HG03095 (cell line): ENCODE measurements at regions not wholly inside any gene's neighbourhood (a gene's known extent, or its start where the extent isn't known, plus 50 kb on each side); places are given as distances from the start of the nearest gene placed in this dataset.
"Not testable (repeated sequence)": the region's sequence is repeated elsewhere in the genome, so short reads cannot be mapped to it uniquely, and the experiment has no call there.

Experiments used
- ATAC-seq: cut with Tn5 transposase; IDR thresholded peaks from one replicate; pipeline ENCODE4 v1.9.1; 2021; ENCODE audit warnings: moderate library complexity; ENCODE audit not compliant: unreplicated experiment

DNA sequence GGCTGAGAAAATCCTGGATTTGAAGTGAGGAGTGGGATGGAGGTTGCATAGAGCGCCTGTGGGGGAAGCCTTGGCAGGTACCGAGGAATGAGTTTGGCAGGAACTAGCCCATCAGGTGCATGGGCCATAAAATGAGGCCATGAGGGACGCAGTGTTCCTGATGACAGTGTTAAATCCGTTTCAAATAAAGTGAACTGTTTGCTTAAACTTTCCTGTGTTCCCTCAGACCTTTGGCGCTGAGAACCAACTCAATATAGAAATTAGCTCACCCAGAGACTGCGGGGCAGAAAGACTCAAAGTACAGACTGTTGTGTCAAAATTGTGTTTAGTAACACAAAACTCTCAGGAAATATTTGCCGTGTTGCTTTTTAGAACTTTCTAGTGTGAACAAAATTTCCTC lies 250.0 kb upstream of the NR3C2 start:
- ATAC-seq = no peak

DNA sequence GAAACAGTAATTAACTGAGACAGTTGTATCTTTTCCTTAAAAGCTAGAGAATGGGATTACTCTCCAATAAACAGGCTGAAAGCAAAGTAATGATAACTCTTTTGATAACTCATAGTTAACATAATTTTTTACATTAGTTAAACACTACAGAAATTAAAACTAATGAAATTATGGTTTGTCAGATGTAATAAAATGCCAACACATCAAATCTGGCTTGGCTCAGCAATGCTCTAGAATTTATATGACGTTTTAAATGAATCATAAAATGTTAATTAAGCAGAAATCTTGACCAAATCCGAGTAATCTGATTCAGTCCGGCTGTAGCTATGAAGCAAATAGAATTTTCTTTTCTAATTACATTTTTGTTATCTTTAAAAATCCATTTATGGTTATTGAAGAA lies 244.2 kb upstream of the NR3C2 start:
- no peak for ATAC-seq

DNA sequence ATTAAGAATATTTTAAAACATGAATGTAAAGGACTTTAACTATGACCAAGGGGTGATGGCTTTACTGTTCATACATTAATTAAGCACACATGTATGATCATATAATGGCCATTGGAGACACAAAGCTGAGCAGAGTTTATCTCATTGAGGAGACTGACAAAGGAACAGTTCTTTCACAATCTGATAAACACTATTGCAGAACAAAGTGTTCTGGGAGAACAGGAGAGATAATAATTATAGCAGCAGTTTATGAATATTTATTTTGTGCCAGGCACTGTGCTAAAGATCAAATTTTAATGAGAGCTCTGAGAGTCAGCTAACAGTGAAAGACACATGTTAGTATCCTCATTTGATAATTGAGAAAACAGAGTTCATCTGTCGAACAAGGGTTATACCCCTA lies 242.4 kb upstream of the NR3C2 start:
- no peak for ATAC-seq

DNA sequence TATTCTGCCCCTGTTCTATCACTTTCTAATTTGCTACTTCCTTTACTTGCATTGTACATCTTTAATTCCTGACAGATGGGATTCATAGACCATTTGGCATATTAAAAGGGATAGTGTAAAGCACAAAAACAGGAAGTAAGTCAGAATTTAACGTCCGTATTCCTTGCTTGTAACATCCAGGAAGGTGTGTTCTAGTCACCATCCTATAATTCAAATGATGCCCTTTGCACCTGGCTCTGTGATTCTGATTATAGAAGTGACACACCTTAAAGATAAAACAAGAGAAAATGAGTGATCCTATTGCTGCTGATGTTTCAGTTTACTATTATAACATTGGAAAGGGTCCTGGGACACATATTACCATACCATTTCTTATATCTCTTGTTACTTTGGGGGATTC lies 238.7 kb upstream of the NR3C2 start:
- no peak for ATAC-seq

DNA sequence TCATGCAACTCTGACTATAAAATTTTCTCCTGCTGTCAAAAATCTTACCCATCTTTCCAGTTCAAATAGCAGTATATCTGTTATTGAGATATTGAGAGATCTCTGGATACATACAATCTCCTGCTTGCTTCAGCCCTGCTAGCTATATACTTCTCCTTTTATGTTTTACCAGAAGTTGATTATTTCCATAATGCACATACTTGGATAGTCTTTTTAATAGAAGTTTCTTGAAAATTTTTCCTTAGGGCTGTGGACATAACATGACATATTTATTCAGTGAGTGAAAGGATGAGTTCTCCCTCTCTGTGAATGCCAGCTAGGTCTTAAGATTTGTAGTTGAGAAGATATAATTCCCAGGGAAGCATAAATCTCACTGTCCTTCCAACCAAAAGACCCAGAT lies 234.1 kb upstream of the NR3C2 start:
- no peak for ATAC-seq

DNA sequence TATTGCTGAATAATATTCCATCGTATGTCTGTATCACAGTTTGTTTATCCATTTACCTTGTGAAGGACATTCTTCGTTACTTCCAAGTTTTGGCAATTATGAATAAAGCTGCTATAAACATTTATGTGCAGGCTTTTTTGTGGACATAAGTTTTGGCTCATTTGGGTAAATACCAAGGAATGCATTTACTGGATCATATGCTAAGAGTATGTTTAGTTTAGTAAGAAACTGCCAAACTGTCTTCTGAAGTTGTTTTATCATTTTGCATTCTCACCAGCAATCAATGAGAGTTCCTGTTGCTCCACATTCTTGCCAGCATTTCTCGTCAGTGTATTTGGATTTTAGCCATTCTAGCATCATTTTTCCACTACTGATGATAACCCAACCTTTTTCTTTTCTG lies 232.7 kb upstream of the NR3C2 start:
- ATAC-seq = no peak

DNA sequence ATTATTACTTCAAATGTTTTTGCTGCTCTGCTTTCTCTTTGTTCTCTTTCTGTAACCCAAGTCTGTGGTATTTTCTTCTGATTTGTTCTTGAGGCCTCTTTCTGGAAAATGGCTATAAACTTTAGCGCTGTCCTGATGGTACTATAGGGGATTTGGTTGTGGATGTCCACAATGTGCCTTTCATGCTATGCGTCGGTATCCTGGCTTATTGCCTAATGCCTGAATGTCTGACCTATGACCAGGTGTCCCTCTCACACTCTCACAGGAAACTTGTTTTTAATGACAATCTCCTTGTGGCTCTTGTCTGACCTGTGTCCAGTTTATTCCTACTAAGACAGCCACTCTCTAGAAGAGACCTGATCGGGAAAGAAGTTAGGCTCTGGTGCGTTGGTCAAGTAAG lies 222.4 kb upstream of the NR3C2 start:
- no peak for ATAC-seq

DNA sequence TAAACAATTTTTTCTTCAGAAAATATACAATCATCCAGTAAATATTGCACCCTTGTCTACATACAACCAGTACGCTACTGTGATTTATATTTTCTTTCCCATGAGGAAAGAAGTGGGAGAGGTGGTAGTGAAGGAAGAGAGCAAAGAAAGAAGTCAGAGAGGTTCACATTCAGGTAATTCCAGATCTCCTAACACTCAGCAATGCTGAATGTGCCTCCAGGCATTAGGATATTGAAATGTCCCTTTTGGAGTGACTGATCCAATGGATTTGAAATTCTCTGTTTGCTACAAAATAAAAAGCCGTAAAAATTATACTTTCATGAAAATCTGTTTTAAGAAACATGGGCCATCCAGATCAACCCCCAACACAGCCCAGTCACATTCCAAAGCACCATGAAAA lies 211.9 kb upstream of the NR3C2 start:
- no peak for ATAC-seq

DNA sequence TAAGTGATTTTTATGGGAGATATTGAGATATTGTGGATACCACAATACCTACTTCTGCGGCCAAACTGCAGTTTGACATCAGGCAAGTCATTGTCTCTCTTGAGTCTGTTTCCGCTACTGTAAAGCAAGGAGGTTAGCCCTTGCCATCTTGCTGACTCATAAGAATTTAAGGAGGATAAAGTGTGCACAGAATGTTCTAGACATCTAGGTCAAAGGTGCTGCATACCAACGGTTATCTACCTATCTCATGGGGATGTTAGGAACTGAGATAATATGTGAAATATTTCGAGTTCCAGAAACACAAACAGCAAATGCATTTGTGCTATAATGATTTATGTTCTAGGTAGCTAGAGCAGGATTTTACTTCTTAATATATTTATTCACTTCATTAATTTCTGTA lies 211.5 kb upstream of the NR3C2 start:
- ATAC-seq = no peak

DNA sequence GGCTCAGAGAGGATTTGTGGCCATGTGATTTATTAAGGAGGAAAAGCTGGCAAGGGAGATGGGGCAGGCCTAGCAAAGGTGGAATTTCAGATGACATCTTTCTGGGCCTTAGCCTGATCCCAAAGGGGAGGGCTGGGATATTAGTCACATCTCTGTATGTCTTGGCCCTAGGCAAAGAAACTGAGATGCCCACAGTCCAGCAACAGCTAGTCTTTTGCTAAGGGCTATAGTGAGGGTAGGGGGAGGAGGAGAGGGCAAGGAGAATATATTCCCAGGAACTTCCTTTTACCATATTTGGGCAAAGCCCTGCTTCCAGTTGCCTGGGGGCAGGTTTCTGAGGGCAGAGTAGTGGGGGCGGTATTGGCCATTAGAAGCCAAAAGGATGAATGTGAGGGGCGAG lies 209.8 kb upstream of the NR3C2 start:
- ATAC-seq = no peak

DNA sequence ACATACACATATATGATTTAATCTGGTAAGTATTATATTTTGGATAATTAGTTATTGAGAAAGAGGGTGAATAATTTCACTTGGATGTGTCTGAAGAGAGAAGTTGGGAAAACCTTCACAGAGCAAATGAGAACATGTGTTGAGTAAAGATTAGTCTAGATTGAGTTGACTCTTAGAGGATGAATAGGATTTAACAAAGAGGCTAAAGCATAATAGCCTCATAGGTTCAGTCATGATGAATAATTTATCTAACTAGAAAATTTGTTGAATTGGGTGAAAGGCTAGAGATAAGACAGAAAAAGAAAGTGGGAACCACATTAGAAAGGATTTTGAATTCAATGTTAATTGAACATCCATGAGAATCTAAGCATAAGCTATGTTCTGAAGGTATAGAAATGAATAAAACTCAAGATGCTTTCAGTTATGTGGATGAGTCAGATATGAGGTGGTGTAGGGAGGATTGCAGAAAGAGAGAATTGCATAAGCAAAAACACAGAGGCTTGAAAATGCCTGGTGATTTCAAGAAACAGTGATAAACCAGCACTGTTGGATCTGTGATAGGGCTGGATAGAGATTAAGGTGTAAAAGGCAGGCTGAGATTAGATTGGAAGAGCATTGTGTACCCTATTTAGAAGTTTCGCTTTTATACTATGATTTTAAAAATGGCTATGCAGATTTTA lies 207.6 kb upstream of the NR3C2 start:
- ATAC-seq = no peak

DNA sequence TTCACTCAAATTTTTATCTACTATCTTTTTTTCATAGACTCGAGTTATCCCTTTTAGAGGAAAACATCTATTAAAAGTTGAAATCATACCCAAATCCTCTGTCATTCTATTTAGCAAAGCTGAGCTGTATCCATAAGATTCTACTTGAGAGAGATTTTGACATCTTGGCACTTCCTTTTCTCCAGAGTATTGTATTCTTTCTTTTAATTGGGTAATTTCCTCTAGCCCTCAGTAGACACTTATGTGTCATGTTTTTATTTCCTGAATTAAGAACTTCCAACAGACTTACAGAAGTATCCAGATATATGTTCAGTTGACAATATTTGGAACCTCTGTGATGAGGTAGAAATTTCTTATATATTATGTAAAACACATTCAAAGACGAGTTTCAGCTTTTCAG lies 201.6 kb upstream of the NR3C2 start:
- no peak for ATAC-seq

DNA sequence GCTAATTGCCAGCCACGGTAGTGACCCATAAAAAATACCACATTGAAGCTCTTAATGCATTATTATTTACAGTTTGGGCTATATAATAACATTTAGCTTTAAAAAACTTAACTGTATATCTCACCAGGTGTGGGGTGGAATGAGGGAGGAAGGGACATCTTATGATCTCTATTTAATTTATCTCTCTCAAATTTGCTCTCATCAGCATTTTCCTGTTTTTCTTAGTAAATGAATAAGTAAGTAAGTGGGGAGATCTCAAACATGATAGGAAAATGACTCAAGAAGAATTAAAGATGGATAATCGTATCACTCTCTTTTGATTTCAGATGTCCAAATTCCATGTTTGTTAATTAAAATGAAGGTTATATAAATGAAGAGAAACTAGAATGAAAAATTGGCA lies 200.7 kb upstream of the NR3C2 start:
- no peak for ATAC-seq

DNA sequence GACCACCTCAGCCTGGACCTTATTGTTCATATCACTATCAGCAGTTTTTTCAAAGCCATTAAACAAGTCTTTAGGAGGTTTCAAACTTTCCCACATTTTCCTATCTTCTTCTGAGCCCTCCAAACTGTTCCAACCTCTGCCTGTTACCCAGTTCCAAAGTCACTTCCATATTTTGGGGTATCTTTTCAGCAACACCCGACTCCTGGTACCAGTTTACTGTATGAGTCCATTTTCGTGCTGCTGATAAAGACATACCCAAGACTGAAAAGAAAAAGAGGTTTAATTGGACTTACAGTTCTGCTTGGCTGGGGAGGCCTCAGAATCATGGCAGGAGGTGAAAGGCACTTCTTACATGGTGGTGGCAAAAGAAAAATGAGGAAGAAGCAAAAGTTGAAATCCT lies 195.9 kb upstream of the NR3C2 start:
- ATAC-seq = not testable (repeated sequence)

DNA sequence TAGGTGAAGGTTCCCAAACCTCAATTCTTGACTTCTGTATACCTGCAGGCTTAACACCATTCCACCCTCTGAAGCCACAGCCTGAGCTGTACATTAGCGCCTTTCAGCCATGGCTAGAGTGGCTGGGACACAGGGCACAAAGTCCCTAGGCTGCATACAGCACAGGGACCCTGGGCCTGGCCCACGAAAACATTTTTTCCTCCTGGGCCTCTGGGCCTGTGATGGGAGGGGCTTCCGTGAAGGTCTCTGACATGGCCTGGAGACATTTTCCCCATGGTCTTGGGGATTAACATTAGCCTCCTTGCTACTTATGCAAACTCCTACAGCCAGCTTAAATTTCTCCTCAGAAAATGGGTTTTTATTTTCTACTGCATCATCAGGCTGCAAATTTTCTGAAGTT lies 195.2 kb upstream of the NR3C2 start:
- ATAC-seq = not testable (repeated sequence)

DNA sequence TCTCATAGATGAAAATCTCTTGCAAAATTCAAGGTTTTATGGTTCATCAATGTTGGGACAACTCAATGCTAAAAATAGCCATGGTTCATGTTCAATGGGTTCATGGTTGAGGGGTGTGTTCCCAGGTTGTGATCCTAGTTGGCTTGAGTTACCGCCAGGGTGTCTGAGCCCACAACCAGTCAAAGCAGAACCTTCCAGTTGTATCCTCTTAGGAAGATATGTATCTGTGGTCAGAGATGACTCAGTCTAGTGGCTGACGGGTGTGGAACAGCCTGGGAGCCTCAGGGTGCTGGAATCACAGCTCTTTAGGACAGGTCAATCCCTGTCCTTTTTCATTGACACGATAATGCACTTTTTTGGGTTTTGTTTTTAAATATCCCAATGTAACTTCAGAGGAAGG lies 192.3 kb upstream of the NR3C2 start:
- no peak for ATAC-seq

DNA sequence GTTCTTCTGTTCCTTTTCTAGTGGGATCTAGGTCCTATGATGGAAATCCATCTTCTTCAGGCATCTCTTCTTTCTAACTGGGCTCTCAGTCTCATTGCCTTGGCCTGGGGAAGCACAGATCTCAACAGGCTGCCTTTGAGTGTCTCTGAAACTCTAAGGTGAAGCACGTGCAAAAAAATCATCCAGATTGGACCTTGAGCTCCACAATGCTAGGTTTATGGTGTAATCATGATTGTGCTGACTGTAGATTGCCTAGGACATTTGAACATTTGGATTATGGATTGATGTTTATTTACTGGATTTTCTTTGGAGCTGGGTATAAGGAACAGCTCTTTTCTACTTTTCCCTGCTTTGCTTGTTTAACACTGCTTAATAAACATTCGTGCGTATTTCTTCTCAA lies 191.5 kb upstream of the NR3C2 start:
- ATAC-seq = no peak

DNA sequence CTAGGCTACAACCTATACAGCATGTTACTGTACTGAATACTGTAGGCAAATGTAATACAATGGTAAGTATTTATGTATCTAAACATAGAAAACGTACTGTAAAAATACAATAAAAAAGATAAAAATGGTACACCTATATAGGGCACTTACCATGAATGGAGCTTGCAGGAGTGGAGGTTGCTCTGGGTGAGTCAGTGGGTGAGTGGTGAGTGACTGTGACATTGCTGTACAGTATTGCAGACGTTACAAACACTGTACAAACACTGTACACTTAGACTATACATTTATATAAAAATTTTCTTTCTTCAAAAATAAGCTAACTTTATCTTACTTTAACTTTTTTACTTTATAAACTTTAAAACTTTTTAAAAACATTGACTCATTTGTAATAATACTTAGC lies 190.3 kb upstream of the NR3C2 start:
- ATAC-seq = no peak

DNA sequence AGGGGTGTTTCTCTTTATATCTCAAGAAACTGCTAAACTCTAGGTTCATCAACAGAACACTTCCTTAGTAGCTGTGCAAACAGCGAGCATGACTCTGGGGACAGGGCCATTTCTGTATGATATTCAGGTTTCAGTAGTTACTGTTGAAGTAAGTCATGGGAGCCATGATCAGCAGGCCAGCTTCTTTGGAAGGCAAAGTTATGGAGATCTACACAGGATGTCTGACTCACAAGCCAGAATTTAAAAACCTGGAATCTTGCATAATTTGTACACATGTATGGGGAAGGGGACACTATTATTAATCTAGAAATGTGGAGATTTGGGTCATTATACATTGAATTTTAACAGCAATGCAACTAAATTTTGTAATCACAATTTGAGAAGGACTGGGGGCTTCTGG lies 187.8 kb upstream of the NR3C2 start:
- ATAC-seq = no peak

DNA sequence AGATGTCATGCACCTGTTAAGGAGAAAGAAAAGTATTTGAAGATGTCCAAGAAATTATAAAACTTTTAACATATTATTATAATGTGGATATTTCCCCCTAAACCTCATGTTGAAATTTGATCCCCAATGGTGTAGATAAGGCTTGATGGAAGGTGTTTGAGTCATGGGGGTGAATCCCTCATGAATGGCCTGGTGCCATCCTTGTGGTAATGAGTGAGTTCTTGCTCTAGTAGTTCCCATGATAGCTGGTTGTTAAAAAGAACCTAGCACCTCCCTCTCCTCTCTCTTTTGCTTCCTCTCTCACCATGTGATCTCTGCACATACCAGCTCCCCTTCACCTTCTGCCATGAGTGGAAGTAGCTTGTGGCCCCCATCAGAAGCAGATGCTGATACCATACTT lies 176.6 kb upstream of the NR3C2 start:
- no peak for ATAC-seq

DNA sequence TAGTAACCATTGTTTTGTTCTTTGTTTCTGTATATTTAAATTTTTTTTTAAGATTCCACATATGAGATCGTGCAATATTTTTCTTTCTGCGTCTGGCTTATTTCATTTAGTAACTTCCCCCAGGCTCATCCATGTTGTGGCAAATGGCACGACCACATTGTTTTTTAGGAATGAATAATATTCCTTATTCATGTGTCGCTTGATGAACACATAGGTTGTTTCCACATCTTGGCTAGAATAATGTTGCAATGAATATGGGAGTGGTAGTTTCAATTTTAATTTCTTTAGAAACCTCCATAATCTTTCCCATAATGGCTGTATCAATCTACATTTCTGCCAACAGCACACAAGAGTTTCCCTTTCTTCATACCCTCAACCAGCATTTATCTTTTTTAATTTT lies 166.8 kb upstream of the NR3C2 start:
- no peak for ATAC-seq

DNA sequence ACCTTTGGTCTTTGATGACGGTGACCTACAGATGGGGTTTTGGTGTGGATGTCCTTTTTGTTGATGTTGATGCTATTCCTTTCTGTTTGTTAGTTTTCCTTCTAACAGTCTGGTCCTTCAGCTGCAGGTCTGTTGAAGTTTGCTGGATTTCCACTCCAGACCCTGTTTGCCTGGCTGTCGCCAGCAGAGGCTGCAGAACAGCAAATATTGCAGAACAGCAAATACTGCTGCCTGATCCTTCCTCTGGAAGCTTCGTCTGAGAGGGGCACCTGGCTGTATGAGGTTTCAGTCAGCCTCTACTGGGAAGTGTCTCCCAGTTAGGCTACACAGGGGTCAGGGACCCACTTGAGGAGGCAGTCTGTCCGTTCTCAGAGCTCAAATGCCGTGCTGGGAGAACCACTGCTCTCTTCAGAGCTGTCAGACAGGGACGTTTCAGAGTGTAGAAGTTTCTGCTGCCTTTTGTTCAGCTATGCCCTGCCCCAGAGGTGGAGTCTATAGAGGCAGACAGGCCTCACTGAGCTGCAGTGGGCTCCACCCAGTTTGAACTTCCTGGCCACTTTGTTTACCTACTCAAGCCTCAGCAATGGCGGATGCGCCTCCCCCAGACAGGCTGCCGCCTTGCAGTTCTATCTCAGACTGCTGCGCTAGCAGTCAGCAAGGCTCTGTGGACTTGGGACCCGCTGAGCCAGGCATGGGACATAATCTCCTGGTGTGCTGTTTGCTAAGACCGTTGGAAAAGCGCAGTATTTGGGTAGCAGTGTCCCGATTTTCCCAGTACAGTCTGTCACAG lies 156.4 kb upstream of the NR3C2 start:
- ATAC-seq = not testable (repeated sequence)

DNA sequence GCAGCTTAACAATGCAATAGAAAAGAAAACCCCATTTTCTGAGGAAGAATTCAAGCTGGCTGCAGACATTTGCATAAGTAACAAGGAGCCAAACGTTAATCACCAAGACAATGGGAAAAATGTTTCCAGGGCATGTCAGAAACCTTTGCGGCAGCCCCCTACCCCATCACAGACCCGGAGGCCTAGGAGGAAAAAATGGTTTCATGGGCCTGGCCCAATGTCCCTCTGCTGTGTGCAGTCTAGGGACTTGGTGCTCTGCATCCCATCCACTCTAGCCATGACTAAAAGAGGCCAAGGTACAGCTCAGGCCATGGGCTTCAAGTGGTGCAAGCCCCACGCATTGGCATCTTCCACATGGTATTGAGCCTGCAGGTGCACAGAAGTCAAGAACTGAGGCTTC lies 147.0 kb upstream of the NR3C2 start:
- no peak for ATAC-seq
